CD14-positive monocyte (primary cell): ENCODE measurements at regions not wholly inside any gene's neighbourhood (a gene's known extent, or its start where the extent isn't known, plus 50 kb on each side); places are given as distances from the start of the nearest gene placed in this dataset.

Experiments used
- DNase-seq, 3 donors: peaks; one replicate each; pipeline ENCODE4 v3.0.0-alpha.2; 2011 to 2022
- H2AFZ ChIP-seq: 2 replicates; pipeline ENCODE4 v1.6.0; 2012; ENCODE audit warnings: mild to moderate bottlenecking, low read depth, low read length, inconsistent platforms; ENCODE audit not compliant: insufficient read depth, poor library complexity, severe bottlenecking
- H3K27ac ChIP-seq, 2 donors: 1 replicate in 1 of 2; 2 replicates in 1 of 2; pipeline ENCODE4 v1.5.1; 2012 to 2013; ENCODE audit warnings: low read length in 2 of 2, control low read depth in 1 of 2, inconsistent platforms in 1 of 2, low read depth in 1 of 2, mild to moderate bottlenecking in 1 of 2
- H3K27me3 ChIP-seq, 2 donors: one replicate each; pipeline versions ENCODE4 v1.6.0 to v1.6.1; 2011 to 2013; ENCODE audit warnings: low read length in 2 of 2; ENCODE audit not compliant: control insufficient read depth in 2 of 2, insufficient read depth in 2 of 2
- H3K36me3 ChIP-seq, 2 donors: replicated peaks in 1 of 2; 1 replicate in 1 of 2; 2 replicates in 1 of 2; pipeline versions ENCODE4 v1.5.1 to v1.6.1; 2012 to 2013; ENCODE audit warnings: low read length in 2 of 2, control low read depth in 1 of 2, inconsistent platforms in 1 of 2, mild to moderate bottlenecking in 1 of 2; ENCODE audit not compliant: insufficient read depth in 2 of 2, control insufficient read depth in 1 of 2
- H3K4me1 ChIP-seq, 2 donors: 1 replicate in 1 of 2; 2 replicates in 1 of 2; pipeline versions ENCODE4 v1.5.1 to v1.6.1; 2012 to 2013; ENCODE audit warnings: low read length in 2 of 2, control low read depth in 1 of 2, inconsistent platforms in 1 of 2, mild to moderate bottlenecking in 1 of 2, moderate library complexity in 1 of 2; ENCODE audit not compliant: insufficient read depth in 2 of 2, control insufficient read depth in 1 of 2
- H3K4me2 ChIP-seq: replicated peaks from 2 replicates; pipeline ENCODE3; 2012; ENCODE audit warnings: low read length, moderate library complexity, mild to moderate bottlenecking; ENCODE audit not compliant: poor library complexity, severe bottlenecking; ENCODE audit errors: extremely low read depth
- H3K4me3 ChIP-seq, 3 experiments: fragments of 200-600 bp in 1 of 3; sonication (generic) in 1 of 3; replicated peaks in 1 of 3; 1 replicate in 2 of 3; 2 replicates in 1 of 3; pipeline ENCODE4 v1.5.1; 2011 to 2013; ENCODE audit warnings: low read length in 3 of 3, mild to moderate bottlenecking in 3 of 3, control low read depth in 2 of 3, low read depth in 2 of 3, inconsistent platforms in 1 of 3, moderate library complexity in 1 of 3
- H3K79me2 ChIP-seq: 2 replicates; pipeline ENCODE4 v1.6.0; 2012; ENCODE audit warnings: mild to moderate bottlenecking, control low read depth, inconsistent platforms, low read length, moderate library complexity; ENCODE audit not compliant: insufficient read depth
- H3K9ac ChIP-seq: 2 replicates; pipeline ENCODE4 v1.6.0; 2017; ENCODE audit warnings: low read length, mild to moderate bottlenecking; ENCODE audit not compliant: insufficient read depth, poor library complexity, severe bottlenecking
- H3K9me3 ChIP-seq, 2 donors: replicated peaks in 1 of 2; 1 replicate in 1 of 2; 2 replicates in 1 of 2; pipeline versions ENCODE4 v1.5.1 to v1.6.1; 2012 to 2013; ENCODE audit warnings: low read length in 2 of 2, control low read depth in 1 of 2; ENCODE audit not compliant: control insufficient read depth in 1 of 2, insufficient read depth in 1 of 2
- H4K20me1 ChIP-seq: 2 replicates; pipeline ENCODE4 v1.6.0; 2012; ENCODE audit warnings: mild to moderate bottlenecking, low read length, control low read depth, moderate library complexity; ENCODE audit not compliant: insufficient read depth
- H3K27ac Mint-ChIP-seq, 7 donors: one replicate each; pipeline ENCODE4 v1.8.0; 2020; ENCODE audit warnings: mild to moderate bottlenecking in 7 of 7, mixed read lengths in 7 of 7, moderate library complexity in 6 of 7, inconsistent platforms in 2 of 7
- H3K27me3 Mint-ChIP-seq, 3 donors: one replicate each; pipeline ENCODE4 v1.8.0; 2021 to 2022; ENCODE audit warnings: low read depth in 3 of 3, mild to moderate bottlenecking in 3 of 3, mixed read lengths in 3 of 3, moderate library complexity in 3 of 3, inconsistent platforms in 1 of 3
- H3K36me3 Mint-ChIP-seq, 2 donors: one replicate each; pipeline ENCODE4 v1.8.0; 2020; ENCODE audit warnings: mixed read lengths in 2 of 2, inconsistent platforms in 1 of 2, mild to moderate bottlenecking in 1 of 2
- H3K4me1 Mint-ChIP-seq: one replicate; pipeline ENCODE4 v1.8.0; 2020; ENCODE audit warnings: mild to moderate bottlenecking, mixed read lengths
- H3K4me3 Mint-ChIP-seq, 2 donors: one replicate each; pipeline ENCODE4 v1.8.0; 2020; ENCODE audit warnings: mild to moderate bottlenecking in 2 of 2, mixed read lengths in 2 of 2, moderate library complexity in 1 of 2
- H3K9me3 Mint-ChIP-seq, 7 donors: one replicate each; pipeline ENCODE4 v1.8.0; 2020 to 2022; ENCODE audit warnings: mixed read lengths in 7 of 7, mild to moderate bottlenecking in 6 of 7, moderate library complexity in 6 of 7, inconsistent platforms in 2 of 7
- CTCF ChIP-seq: fragments of 200-600 bp; IDR thresholded peaks from one replicate; pipeline ENCODE4 v1.8.0; 2022; ENCODE audit warnings: antibody characterized with exemption, mild to moderate bottlenecking
- WGBS: methylation state at CpG from one replicate; pipeline ENCODE4 v1.1.5; 2013; ENCODE audit warnings: missing lambda C conversion rate; ENCODE audit not compliant: insufficient coverage; 5-methylcytosine and 5-hydroxymethylcytosine counted together
- intact Hi-C, 2 donors: fragments of 100-400 bp; cut with micrococcal nuclease; formaldehyde crosslinking; loops; one replicate each; pipeline versions ENCODE4 v1.15.0 to v1.15.1; 2023

GRCh38 chr10:59962756-59963155, 56.4 kb upstream of the CCDC6 start:
- H3K27me3 ChIP-seq: no peaks in the 10 kb centered on the region
- H2AFZ ChIP-seq: no peak overlapping the region
- H4K20me1 ChIP-seq: no peaks in the 10 kb centered on the region
- no peak overlapping the region for H3K4me3 Mint-ChIP-seq
- H3K36me3 ChIP-seq: no peaks in the 10 kb centered on the region
- H3K36me3 Mint-ChIP-seq: no peaks in the 10 kb centered on the region
- H3K9me3 Mint-ChIP-seq: peaks cover 0 to 1% (median 0%) of the 10 kb centered on the region in 7 donors
- no peak for TF ChIP-seq CTCF
- H3K27ac ChIP-seq: no peak overlapping the region
- H3K27me3 Mint-ChIP-seq: no peaks in the 10 kb centered on the region
- H3K9ac ChIP-seq: no peak overlapping the region
- peaks cover 2% of the 10 kb centered on the region for H3K4me1 Mint-ChIP-seq
- no peaks in the 10 kb centered on the region for H3K9me3 ChIP-seq
- H3K4me3 ChIP-seq: no peak overlapping the region
- no peak overlapping the region for H3K27ac Mint-ChIP-seq
- H3K79me2 ChIP-seq: no peaks in the 10 kb centered on the region
- intact Hi-C loops: no loop called here
- WGBS: 53% methylated on average over 2 of the region's 4 CpGs
- H3K4me2 ChIP-seq: no peak overlapping the region
- DNase-seq: no peak
- no peaks in the 10 kb centered on the region for H3K4me1 ChIP-seq

- Histone ChIP-seq H3K4me2 (no peak overlapping the region), H3K4me3 (no peak overlapping the region), H2AFZ (no peak overlapping the region), H3K79me2 (no peaks in the 10 kb centered on the region), H3K4me1 (no peaks in the 10 kb centered on the region), H3K27ac (no peak overlapping the region), H3K9me3 (no peaks in the 10 kb centered on the region), H4K20me1 (no peaks in the 10 kb centered on the region), H3K36me3 (no peaks in the 10 kb centered on the region), H3K27me3 (no peaks in the 10 kb centered on the region), H3K9ac (no peak overlapping the region)
- Mint-ChIP-seq H3K36me3 (no peaks in the 10 kb centered on the region), H3K4me1 (peaks cover 2% of the 10 kb centered on the region), H3K27ac (peak overlapping the region in 1 of 7 donors; percentile 11), H3K27me3 (no peaks in the 10 kb centered on the region), H3K4me3 (no peak overlapping the region), H3K9me3 (peaks cover 0 to 1% (median 0%) of the 10 kb centered on the region in 7 donors)
- no peak for DNase-seq
- intact Hi-C loops: no loop called here
- no peak for TF ChIP-seq CTCF
These were observed 54.4 kb upstream of the CCDC6 start for GRCh38 chr10:59960751-59961150.
